ENCODE measurements at regions not wholly inside any gene's neighbourhood (a gene's known extent, or its start where the extent isn't known, plus 50 kb on each side); places are given as distances from the start of the nearest gene placed in this dataset.

GRCh38 chr6:168964138-168964835 is 289.4 kb downstream of the THBS2 start:
- Histone ChIP-seq H3K36me3 (ENCODE audit: control insufficient read depth in 2 of 2, insufficient read depth in 2 of 2, low read length in 1 of 2) (no peaks in the 10 kb centered on the region), H3K27me3 (ENCODE audit: control insufficient read depth in 2 of 2, insufficient read depth in 1 of 2, low read length in 1 of 2) (no peaks in the 10 kb centered on the region), H3K27ac (ENCODE audit: low read depth in 1 of 2, low read length in 1 of 2) (no peak overlapping the region), H3K9me3 (ENCODE audit: control insufficient read depth in 2 of 2, insufficient read depth in 1 of 2, low read length in 1 of 2) (no peaks in the 10 kb centered on the region), H3K4me1 (ENCODE audit: control insufficient read depth in 2 of 2, insufficient read depth in 2 of 2, low read length in 2 of 2) (no peaks in the 10 kb centered on the region), H3K4me3 (ENCODE audit: low read length in 2 of 2) (no peak overlapping the region)
- 90% methylated on average over 14 of the region's 14 CpGs for WGBS
- no peak for DNase-seq (ENCODE audit: low read depth in 6 of 9, low spot score in 9 of 9)

- no peaks in the 10 kb centered on the region for H3K27me3 ChIP-seq (ENCODE audit: control insufficient read depth in 2 of 2, insufficient read depth in 1 of 2, low read length in 1 of 2)
- H3K36me3 ChIP-seq (ENCODE audit: control insufficient read depth in 2 of 2, insufficient read depth in 2 of 2, low read length in 1 of 2) = no peaks in the 10 kb centered on the region
- no peak overlapping the region for H3K4me3 ChIP-seq (ENCODE audit: low read length in 2 of 2)
- H3K4me1 ChIP-seq (ENCODE audit: control insufficient read depth in 2 of 2, insufficient read depth in 2 of 2, low read length in 2 of 2) = no peaks in the 10 kb centered on the region
- no peak overlapping the region for H3K27ac ChIP-seq (ENCODE audit: low read depth in 1 of 2, low read length in 1 of 2)
- no peak for DNase-seq (ENCODE audit: low read depth in 6 of 9, low spot score in 9 of 9)
- H3K9me3 ChIP-seq (ENCODE audit: control insufficient read depth in 2 of 2, insufficient read depth in 1 of 2, low read length in 1 of 2) = no peaks in the 10 kb centered on the region
- 88% methylated on average over 14 of the region's 14 CpGs for whole genome bisulfite sequencing
These were observed 290.8 kb downstream of the THBS2 start for GRCh38 chr6:168962886-168963285.

DNA sequence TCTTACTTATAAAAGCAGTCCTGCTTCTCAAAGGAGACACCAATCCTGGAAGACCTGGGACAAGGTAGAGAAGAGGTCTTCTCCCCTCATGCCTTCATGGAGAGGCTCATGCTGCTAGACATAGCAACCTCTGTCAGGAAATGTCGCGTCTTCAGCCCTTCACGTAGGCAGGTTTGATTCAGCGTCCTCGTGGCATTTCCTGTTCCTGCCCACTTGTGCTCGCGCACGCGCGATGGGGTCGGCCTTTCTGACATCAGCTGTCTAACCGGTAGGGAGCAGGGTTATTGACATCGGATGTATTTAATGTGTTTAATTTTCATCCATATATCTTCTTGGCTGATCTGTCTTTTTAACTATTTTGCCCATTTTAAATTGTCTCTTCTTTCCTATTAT is 292.4 kb downstream of the THBS2 start:
- Histone ChIP-seq H3K27me3 (ENCODE audit: control insufficient read depth in 2 of 2, insufficient read depth in 1 of 2, low read length in 1 of 2) (no peaks in the 10 kb centered on the region), H3K9me3 (ENCODE audit: control insufficient read depth in 2 of 2, insufficient read depth in 1 of 2, low read length in 1 of 2) (no peaks in the 10 kb centered on the region), H3K36me3 (ENCODE audit: control insufficient read depth in 2 of 2, insufficient read depth in 2 of 2, low read length in 1 of 2) (no peaks in the 10 kb centered on the region), H3K27ac (ENCODE audit: low read depth in 1 of 2, low read length in 1 of 2) (no peak overlapping the region), H3K4me1 (ENCODE audit: control insufficient read depth in 2 of 2, insufficient read depth in 2 of 2, low read length in 2 of 2) (no peaks in the 10 kb centered on the region), H3K4me3 (ENCODE audit: low read length in 2 of 2) (no peak overlapping the region)
- DNase-seq (ENCODE audit: low read depth in 6 of 9, low spot score in 9 of 9) = no peak
- 79% methylated on average over 13 of the region's 13 CpGs for WGBS

- no peaks in the 10 kb centered on the region for H3K36me3 ChIP-seq (ENCODE audit: control insufficient read depth in 2 of 2, insufficient read depth in 2 of 2, low read length in 1 of 2)
- no peaks in the 10 kb centered on the region for H3K4me1 ChIP-seq (ENCODE audit: control insufficient read depth in 2 of 2, insufficient read depth in 2 of 2, low read length in 2 of 2)
- WGBS = 80% methylated on average over 11 of the region's 11 CpGs
- no peak overlapping the region for H3K27ac ChIP-seq (ENCODE audit: low read depth in 1 of 2, low read length in 1 of 2)
- no peaks in the 10 kb centered on the region for H3K9me3 ChIP-seq (ENCODE audit: control insufficient read depth in 2 of 2, insufficient read depth in 1 of 2, low read length in 1 of 2)
- H3K4me3 ChIP-seq (ENCODE audit: low read length in 2 of 2) = no peak overlapping the region
- no peak for DNase-seq (ENCODE audit: low read depth in 6 of 9, low spot score in 9 of 9)
- no peaks in the 10 kb centered on the region for H3K27me3 ChIP-seq (ENCODE audit: control insufficient read depth in 2 of 2, insufficient read depth in 1 of 2, low read length in 1 of 2)
These were observed 292.9 kb downstream of the THBS2 start for GRCh38 chr6:168960551-168961263.

DNA sequence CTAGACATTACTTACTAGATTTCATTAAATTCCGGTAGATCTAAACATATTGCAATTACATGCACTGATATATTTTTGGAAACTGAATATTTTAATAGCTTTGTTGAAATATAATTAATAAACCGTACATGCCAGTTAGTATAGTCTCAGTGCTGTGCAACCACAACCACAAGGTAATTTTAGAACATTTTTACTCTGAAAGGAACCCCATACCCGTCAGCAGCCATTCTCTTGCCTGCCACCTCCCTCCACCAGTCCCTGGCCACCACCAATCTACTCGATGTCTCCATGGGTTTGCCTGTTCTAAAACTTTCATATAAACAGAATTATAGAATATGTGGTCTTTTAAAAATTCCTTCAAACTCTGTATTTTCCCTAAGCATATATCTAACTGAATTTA is 293.9 kb downstream of the THBS2 start:
- Histone ChIP-seq H3K27ac (ENCODE audit: low read depth in 1 of 2, low read length in 1 of 2) (no peak overlapping the region), H3K4me3 (ENCODE audit: low read length in 2 of 2) (no peak overlapping the region), H3K9me3 (ENCODE audit: control insufficient read depth in 2 of 2, insufficient read depth in 1 of 2, low read length in 1 of 2) (no peaks in the 10 kb centered on the region), H3K4me1 (ENCODE audit: control insufficient read depth in 2 of 2, insufficient read depth in 2 of 2, low read length in 2 of 2) (no peaks in the 10 kb centered on the region), H3K36me3 (ENCODE audit: control insufficient read depth in 2 of 2, insufficient read depth in 2 of 2, low read length in 1 of 2) (no peaks in the 10 kb centered on the region), H3K27me3 (ENCODE audit: control insufficient read depth in 2 of 2, insufficient read depth in 1 of 2, low read length in 1 of 2) (no peaks in the 10 kb centered on the region)
- no peak for DNase-seq (ENCODE audit: low read depth in 6 of 9, low spot score in 9 of 9)
- WGBS = 60% methylated on average over 4 of the region's 4 CpGs

- DNase-seq (ENCODE audit: low read depth in 6 of 9, low spot score in 9 of 9) = peak in 7 of 9 donors; percentile 4 to 35 (median 12)
- H3K36me3 ChIP-seq (ENCODE audit: control insufficient read depth in 2 of 2, insufficient read depth in 2 of 2, low read length in 1 of 2) = no peaks in the 10 kb centered on the region
- no peak overlapping the region for H3K4me3 ChIP-seq (ENCODE audit: low read length in 2 of 2)
- H3K9me3 ChIP-seq (ENCODE audit: control insufficient read depth in 2 of 2, insufficient read depth in 1 of 2, low read length in 1 of 2) = no peaks in the 10 kb centered on the region
- no peaks in the 10 kb centered on the region for H3K4me1 ChIP-seq (ENCODE audit: control insufficient read depth in 2 of 2, insufficient read depth in 2 of 2, low read length in 2 of 2)
- no peak overlapping the region for H3K27ac ChIP-seq (ENCODE audit: low read depth in 1 of 2, low read length in 1 of 2)
- H3K27me3 ChIP-seq (ENCODE audit: control insufficient read depth in 2 of 2, insufficient read depth in 1 of 2, low read length in 1 of 2) = no peaks in the 10 kb centered on the region
- 71% methylated on average over 6 of the region's 6 CpGs for WGBS
These were observed 296.5 kb downstream of the THBS2 start for GRCh38 chr6:168956884-168957730.

DNA sequence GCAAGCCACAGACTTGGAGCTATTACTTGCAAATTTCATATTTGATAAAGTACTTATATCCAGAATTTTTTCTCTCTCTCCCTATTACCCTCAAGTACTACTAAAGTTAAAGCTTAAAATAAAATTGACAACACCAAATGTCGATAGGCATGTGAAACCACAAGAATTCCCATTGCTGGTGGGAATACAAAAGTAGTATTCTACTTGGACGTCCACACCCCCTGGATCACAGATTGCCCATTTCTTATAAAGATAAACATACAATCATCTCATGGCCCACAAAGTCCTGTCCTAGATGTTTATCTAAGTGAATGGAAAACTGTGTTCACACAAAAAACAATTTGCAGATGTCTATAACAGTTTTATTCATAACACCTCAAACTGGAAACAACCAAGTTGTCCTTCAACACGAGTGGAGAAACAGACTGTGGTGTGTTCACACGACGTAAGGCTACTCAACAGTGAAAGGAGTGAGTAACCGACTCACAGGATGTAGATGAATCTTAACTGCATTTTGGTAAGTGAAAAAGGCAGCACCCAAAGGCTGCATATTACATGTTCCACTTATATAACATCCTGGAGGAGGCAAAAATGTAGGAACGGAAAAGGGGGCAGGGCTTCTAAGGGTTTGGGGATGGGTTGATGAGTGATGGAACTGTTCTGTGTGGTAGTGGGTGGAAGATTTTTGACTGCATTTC is 297.4 kb downstream of the THBS2 start:
- no peaks in the 10 kb centered on the region for H3K4me1 ChIP-seq (ENCODE audit: control insufficient read depth in 2 of 2, insufficient read depth in 2 of 2, low read length in 2 of 2)
- H3K27me3 ChIP-seq (ENCODE audit: control insufficient read depth in 2 of 2, insufficient read depth in 1 of 2, low read length in 1 of 2) = no peaks in the 10 kb centered on the region
- 75% methylated on average over 7 of the region's 7 CpGs for whole genome bisulfite sequencing

GRCh38 chr6:168953461-168953860 is 300.2 kb downstream of the THBS2 start:
- H3K27ac ChIP-seq (ENCODE audit: low read depth in 1 of 2, low read length in 1 of 2) = no peak overlapping the region
- no peaks in the 10 kb centered on the region for H3K27me3 ChIP-seq (ENCODE audit: control insufficient read depth in 2 of 2, insufficient read depth in 1 of 2, low read length in 1 of 2)
- H3K36me3 ChIP-seq (ENCODE audit: control insufficient read depth in 2 of 2, insufficient read depth in 2 of 2, low read length in 1 of 2) = no peaks in the 10 kb centered on the region
- DNase-seq (ENCODE audit: low read depth in 6 of 9, low spot score in 9 of 9) = no peak
- H3K9me3 ChIP-seq (ENCODE audit: control insufficient read depth in 2 of 2, insufficient read depth in 1 of 2, low read length in 1 of 2) = no peaks in the 10 kb centered on the region
- H3K4me1 ChIP-seq (ENCODE audit: control insufficient read depth in 2 of 2, insufficient read depth in 2 of 2, low read length in 2 of 2) = no peaks in the 10 kb centered on the region
- no peak overlapping the region for H3K4me3 ChIP-seq (ENCODE audit: low read length in 2 of 2)
- 98% methylated on average over 6 of the region's 6 CpGs for WGBS

More for the DNA sequence above, 297.4 kb downstream of the THBS2 start:
- no peaks in the 10 kb centered on the region for H3K9me3 ChIP-seq (ENCODE audit: control insufficient read depth in 2 of 2, insufficient read depth in 1 of 2, low read length in 1 of 2)
- H3K36me3 ChIP-seq (ENCODE audit: control insufficient read depth in 2 of 2, insufficient read depth in 2 of 2, low read length in 1 of 2) = no peaks in the 10 kb centered on the region
- no peak overlapping the region for H3K4me3 ChIP-seq (ENCODE audit: low read length in 2 of 2)
- H3K27ac ChIP-seq (ENCODE audit: low read depth in 1 of 2, low read length in 1 of 2) = no peak overlapping the region
- DNase-seq (ENCODE audit: low read depth in 6 of 9, low spot score in 9 of 9) = no peak

All from thymus (tissue), 11 donors.